Prostate gland (tissue), 2 donors: ENCODE measurements at regions not wholly inside any gene's neighbourhood (a gene's known extent, or its start where the extent isn't known, plus 50 kb on each side); places are given as distances from the start of the nearest gene placed in this dataset.

Source experiments
- DNase-seq: peaks from one replicate; pipeline ENCODE4 v3.0.0-alpha.2; 2019; ENCODE audit warnings: low spot score
- H3K27ac ChIP-seq, 2 donors: fragments of 200-600 bp; sonication (generic); 2 replicates each; pipeline ENCODE4 v1.5.1; 2017 to 2019
- H3K27me3 ChIP-seq: fragments of 200-600 bp; sonication (generic); replicated peaks from 2 replicates; pipeline ENCODE4 v1.5.1; 2019; ENCODE audit not compliant: insufficient read depth
- H3K36me3 ChIP-seq, 2 donors: fragments of 200-600 bp; sonication (generic); 1 replicate in 1 of 2; 2 replicates in 1 of 2; pipeline versions ENCODE4 v1.5.1 to v1.8.1; 2017 to 2019
- H3K4me1 ChIP-seq: fragments of 200-600 bp; sonication (generic); replicated peaks from 2 replicates; pipeline ENCODE4 v1.5.1; 2019
- H3K4me3 ChIP-seq, 2 donors: fragments of 200-600 bp; sonication (generic); 2 replicates each; pipeline ENCODE4 v1.5.1; 2017 to 2019
- H3K9me3 ChIP-seq: fragments of 200-600 bp; sonication (generic); 2 replicates; pipeline ENCODE4 v1.5.1; 2017
- CTCF ChIP-seq, 4 experiments: fragments of 200-600 bp in 2 of 4; fragments of 450-650 bp in 2 of 4; sonication (generic) in 2 of 4; IDR thresholded peaks; 1 replicate in 3 of 4; 2 replicates in 1 of 4; pipeline ENCODE4 v1.5.1; 2016 to 2019; ENCODE audit warnings: antibody characterized with exemption in 4 of 4, mild to moderate bottlenecking in 2 of 4, moderate library complexity in 2 of 4
- POLR2A ChIP-seq: fragments of 450-650 bp; IDR thresholded peaks from one replicate; pipeline ENCODE4 v1.6.1; 2016; ENCODE audit warnings: antibody characterized with exemption, mild to moderate bottlenecking
- POLR2AphosphoS5 ChIP-seq: sonication (generic); formaldehyde crosslinking; IDR thresholded peaks from one replicate; pipeline ENCODE4 v1.6.1; 2017; ENCODE audit warnings: antibody characterized with exemption
- WGBS: methylation state at CpG from one replicate; pipeline ENCODE4 v1.1.5; 2018; 5-methylcytosine and 5-hydroxymethylcytosine counted together
- intact Hi-C: fragments of 100-400 bp; cut with DNase I; formaldehyde crosslinking; loops from one replicate; pipeline ENCODE4 v1.14.2; 2022

GRCh38 chr12:113766131-113766878, 199.8 kb downstream of the RBM19 start:
- peaks cover 23% of the 10 kb centered on the region for H3K27me3 ChIP-seq
- no peaks in the 10 kb centered on the region for H3K9me3 ChIP-seq
- no peak for DNase-seq
- H3K36me3 ChIP-seq, result no peaks in the 10 kb centered on the region
- H3K27ac ChIP-seq, result no peak overlapping the region
- TF ChIP-seq CTCF (IDR thresholded peaks at IDR 0.05) (no peak), POLR2A (no peak), POLR2AphosphoS5 (no peak)
- WGBS, result 47% methylated on average over 36 of the region's 36 CpGs
- H3K4me1 ChIP-seq, result no peaks in the 10 kb centered on the region
- intact Hi-C loops, result no loop called here
- no peak overlapping the region for H3K4me3 ChIP-seq

- peaks cover 23% of the 10 kb centered on the region for H3K27me3 ChIP-seq
- no peak overlapping the region for H3K4me3 ChIP-seq
- H3K9me3 ChIP-seq, result no peaks in the 10 kb centered on the region
- no peaks in the 10 kb centered on the region for H3K36me3 ChIP-seq
- H3K4me1 ChIP-seq, result no peaks in the 10 kb centered on the region
- intact Hi-C loops, result no loop called here
- 87% methylated on average over 10 of the region's 10 CpGs for WGBS
- DNase-seq, result no peak
- no peak overlapping the region for H3K27ac ChIP-seq
- TF ChIP-seq POLR2A (no peak), CTCF (IDR thresholded peaks at IDR 0.05) (no peak), POLR2AphosphoS5 (no peak)
Observed at GRCh38 chr12:113764661-113765060, 201.5 kb downstream of the RBM19 start.

- no peak overlapping the region for H3K27ac ChIP-seq
- intact Hi-C loops, result no loop called here
- H3K4me1 ChIP-seq, result no peaks in the 10 kb centered on the region
- no peaks in the 10 kb centered on the region for H3K36me3 ChIP-seq
- peaks cover 20% of the 10 kb centered on the region for H3K27me3 ChIP-seq
- no peaks in the 10 kb centered on the region for H3K9me3 ChIP-seq
- no peak for TF ChIP-seq POLR2AphosphoS5
- H3K4me3 ChIP-seq, result no peak overlapping the region
- no peak for DNase-seq
- WGBS, result 61% methylated on average over 17 of the region's 17 CpGs
Observed at GRCh38 chr12:113762882-113763816, 203.0 kb downstream of the RBM19 start.

- H3K36me3 ChIP-seq, result no peaks in the 10 kb centered on the region
- DNase-seq, result no peak
- no peaks in the 10 kb centered on the region for H3K9me3 ChIP-seq
- H3K4me3 ChIP-seq, result no peak overlapping the region
- intact Hi-C loops, result no loop called here
- TF ChIP-seq CTCF (IDR thresholded peaks at IDR 0.05) (no peak), POLR2AphosphoS5 (no peak), POLR2A (no peak)
- 9% methylated on average over 19 of the region's 19 CpGs for WGBS
- no peaks in the 10 kb centered on the region for H3K4me1 ChIP-seq
- peaks cover 17% of the 10 kb centered on the region for H3K27me3 ChIP-seq
- H3K27ac ChIP-seq, result no peak overlapping the region
Observed at GRCh38 chr12:113762155-113762881, 203.8 kb downstream of the RBM19 start.

- peaks cover 14% of the 10 kb centered on the region for H3K27me3 ChIP-seq
- 98% methylated on average over 2 of the region's 2 CpGs for WGBS
- TF ChIP-seq POLR2A (no peak), CTCF (IDR thresholded peaks at IDR 0.05) (no peak), POLR2AphosphoS5 (no peak)
Observed at GRCh38 chr12:113759135-113759534, 207.0 kb downstream of the RBM19 start.

More at GRCh38 chr12:113759135-113759534, 207.0 kb downstream of the RBM19 start:
- DNase-seq, result no peak
- no peak overlapping the region for H3K27ac ChIP-seq
- H3K4me1 ChIP-seq, result no peaks in the 10 kb centered on the region
- intact Hi-C loops, result no loop called here
- no peaks in the 10 kb centered on the region for H3K9me3 ChIP-seq
- no peaks in the 10 kb centered on the region for H3K36me3 ChIP-seq
- H3K4me3 ChIP-seq, result no peak overlapping the region
